ENCODE measurements at regions not wholly inside any gene's neighbourhood (a gene's known extent, or its start where the extent isn't known, plus 50 kb on each side); places are given as distances from the start of the nearest gene placed in this dataset.

DNA sequence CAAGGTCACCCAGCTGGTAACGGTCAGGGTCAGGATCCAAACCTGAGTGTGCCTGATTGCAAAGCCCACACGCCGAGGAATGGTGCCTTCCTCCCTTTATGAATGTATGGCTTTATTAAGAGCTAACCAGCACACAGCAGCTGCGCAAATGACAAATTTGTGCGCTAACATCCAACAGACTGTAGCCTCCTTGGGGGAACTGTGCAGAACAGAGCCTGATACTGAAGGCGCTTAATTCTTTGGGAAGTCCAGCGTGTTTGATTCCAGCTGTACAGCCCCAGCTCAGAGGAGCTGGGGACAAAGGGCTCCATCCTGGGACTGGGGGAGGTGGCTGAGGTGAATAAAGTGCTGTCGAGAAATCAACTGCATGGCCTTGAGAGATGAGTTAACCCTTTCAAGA, 75.7 kb upstream of the JARID2 start (continued):
- TF ChIP-seq, protein P1, sequence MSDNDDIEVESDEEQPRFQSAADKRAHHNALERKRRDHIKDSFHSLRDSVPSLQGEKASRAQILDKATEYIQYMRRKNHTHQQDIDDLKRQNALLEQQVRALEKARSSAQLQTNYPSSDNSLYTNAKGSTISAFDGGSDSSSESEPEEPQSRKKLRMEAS (IDR thresholded peaks at IDR 0.05): no peak
- TF ChIP-seq YY1 (IDR thresholded peaks at IDR 0.05; ENCODE audit: extremely low read depth, insufficient replicate concordance, low read depth, low read length): no peak

- ChIA-PET RAD21 (ENCODE audit: low non-redundant PET in 1 of 2, low total read pairs in 2 of 2, uncharacterized antibody in 2 of 2, unreplicated experiment in 2 of 2) (no interaction called here), CTCF (no interaction called here), POLR2A (no interaction called here)
- no peaks in the 10 kb centered on the region for H3K9me3 ChIP-seq (ENCODE audit: control insufficient read depth in 1 of 2, insufficient read depth in 1 of 2, low read depth in 1 of 2, low read length in 2 of 2)
- no peak overlapping the region for H3K27ac ChIP-seq (ENCODE audit: low read depth, low read length)
- no peaks in the 10 kb centered on the region for H3K27me3 ChIP-seq (ENCODE audit: insufficient read depth, low read length)
- H2AFZ ChIP-seq (ENCODE audit: low read depth, low read length, poor library complexity, severe bottlenecking): no peak overlapping the region
- H3K36me3 ChIP-seq (ENCODE audit: control insufficient read depth in 1 of 2, insufficient read depth in 2 of 2, low read length in 2 of 2): no peaks in the 10 kb centered on the region
- BruUV-seq (replicated peaks): no TSS peak
- no peak overlapping the region for H3K4me3 ChIP-seq (replicated peaks in 1 of 2; ENCODE audit: low read depth in 1 of 2, low read length in 2 of 2)
- no peaks in the 10 kb centered on the region for H4K20me1 ChIP-seq (ENCODE audit: insufficient read depth)
- H3K9me2 ChIP-seq (ENCODE audit: insufficient read depth): no peaks in the 10 kb centered on the region
- H3K79me2 ChIP-seq (ENCODE audit: insufficient read depth, low read length): no peaks in the 10 kb centered on the region
- no peak overlapping the region for H3K4me2 ChIP-seq (ENCODE audit: low read length)
- TF ChIP-seq CBX3 (IDR thresholded peaks at IDR 0.05; ENCODE audit: low read depth): no peak
- TF ChIP-seq SP1 (IDR thresholded peaks at IDR 0.05; ENCODE audit: low read depth): no peak
- TF ChIP-seq ZBTB33 (IDR thresholded peaks at IDR 0.05; ENCODE audit: extremely low read depth, insufficient replicate concordance, low read length): no peak
- TF ChIP-seq YY1 (IDR thresholded peaks at IDR 0.05; ENCODE audit: extremely low read depth, insufficient replicate concordance, low read depth, low read length): no peak
- no peak for TF ChIP-seq SRF (IDR thresholded peaks at IDR 0.05; ENCODE audit: low read depth)
- TF ChIP-seq, protein P1 (IDR thresholded peaks at IDR 0.05): no peak
- TF ChIP-seq ELF1 (IDR thresholded peaks at IDR 0.05; ENCODE audit: borderline replicate concordance, low read depth): no peak
- no peak for TF ChIP-seq CEBPB (IDR thresholded peaks at IDR 0.05; ENCODE audit: low read depth)
- TF ChIP-seq EZH2 (IDR thresholded peaks at IDR 0.05): no peak
- no peak for TF ChIP-seq FOSL1 (IDR thresholded peaks at IDR 0.05; ENCODE audit: low read depth)
- H3K9ac ChIP-seq (ENCODE audit: low read length): no peak overlapping the region
- intact Hi-C loops (cut with micrococcal nuclease): no loop called here
- DNase-seq (ENCODE audit: low read depth, low spot score) (no peak), ATAC-seq (no peak)
- H3K4me1 ChIP-seq (ENCODE audit: control insufficient read depth in 1 of 2, insufficient read depth in 2 of 2, low read length in 2 of 2): no peaks in the 10 kb centered on the region
Observed at GRCh38 chr6:15171026-15171425, 74.8 kb upstream of the JARID2 start.

All from HCT116 (cell line).